Endothelial cell (in vitro differentiated cells): ENCODE measurements at regions not wholly inside any gene's neighbourhood (a gene's known extent, or its start where the extent isn't known, plus 50 kb on each side); places are given as distances from the start of the nearest gene placed in this dataset.

Source experiments
- DNase-seq: peaks from one replicate; pipeline ENCODE4 v3.0.0; 2021; ENCODE audit warnings: low spot score
- H3K27ac Mint-ChIP-seq: one replicate; pipeline ENCODE4 v1.8.0; 2021; ENCODE audit warnings: mixed read lengths, inconsistent platforms; ENCODE audit not compliant: unreplicated experiment
- H3K27me3 Mint-ChIP-seq: one replicate; pipeline ENCODE4 v1.8.0; 2021; ENCODE audit warnings: mild to moderate bottlenecking, moderate library complexity, mixed read lengths, inconsistent platforms; ENCODE audit not compliant: unreplicated experiment
- H3K36me3 Mint-ChIP-seq: one replicate; pipeline ENCODE4 v1.8.0; 2021; ENCODE audit warnings: mild to moderate bottlenecking, low read depth, mixed read lengths, inconsistent platforms; ENCODE audit not compliant: unreplicated experiment
- H3K4me1 Mint-ChIP-seq: one replicate; pipeline ENCODE4 v1.8.0; 2021; ENCODE audit warnings: mild to moderate bottlenecking, mixed read lengths, inconsistent platforms; ENCODE audit not compliant: unreplicated experiment
- H3K4me3 Mint-ChIP-seq: one replicate; pipeline ENCODE4 v1.8.0; 2021; ENCODE audit warnings: mild to moderate bottlenecking, mixed read lengths, inconsistent platforms; ENCODE audit not compliant: unreplicated experiment
- H3K9me3 Mint-ChIP-seq: one replicate; pipeline ENCODE4 v1.8.0; 2021; ENCODE audit warnings: mixed read lengths, inconsistent platforms; ENCODE audit not compliant: unreplicated experiment
- TF ChIP-seq, protein P1 (sequence below): fragments of 200-600 bp; sonication (generic); IDR thresholded peaks from one replicate; pipeline ENCODE4 v1.5.0; 2021; ENCODE audit warnings: antibody characterized with exemption; ENCODE audit not compliant: unreplicated experiment

DNA sequence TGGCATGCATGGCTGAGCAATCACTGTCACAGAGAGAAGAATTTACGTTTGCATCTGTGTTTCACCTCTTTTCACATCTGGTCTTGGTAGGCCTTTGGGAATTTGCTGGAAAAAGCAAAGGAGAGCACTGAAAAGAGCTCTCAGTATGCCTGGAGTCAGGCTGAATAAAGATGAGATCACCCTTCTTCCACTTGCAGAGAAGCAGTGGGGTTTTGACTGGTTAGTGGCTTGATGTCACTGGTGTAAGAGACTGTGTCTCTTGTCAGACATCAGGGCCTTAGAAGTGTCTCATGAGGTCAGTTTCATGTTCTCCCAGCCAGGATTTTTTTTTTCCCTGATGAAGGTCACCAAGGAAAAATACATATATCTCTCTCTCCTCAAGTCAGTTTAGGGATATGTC is 353.8 kb downstream of the INSIG2 start:
- no peaks in the 10 kb centered on the region for H3K4me1 Mint-ChIP-seq
- DNase-seq = no peak
- no peak overlapping the region for H3K4me3 Mint-ChIP-seq
- peaks cover 1% of the 10 kb centered on the region for H3K27me3 Mint-ChIP-seq
- no peaks in the 10 kb centered on the region for H3K9me3 Mint-ChIP-seq
- TF ChIP-seq, protein P1, sequence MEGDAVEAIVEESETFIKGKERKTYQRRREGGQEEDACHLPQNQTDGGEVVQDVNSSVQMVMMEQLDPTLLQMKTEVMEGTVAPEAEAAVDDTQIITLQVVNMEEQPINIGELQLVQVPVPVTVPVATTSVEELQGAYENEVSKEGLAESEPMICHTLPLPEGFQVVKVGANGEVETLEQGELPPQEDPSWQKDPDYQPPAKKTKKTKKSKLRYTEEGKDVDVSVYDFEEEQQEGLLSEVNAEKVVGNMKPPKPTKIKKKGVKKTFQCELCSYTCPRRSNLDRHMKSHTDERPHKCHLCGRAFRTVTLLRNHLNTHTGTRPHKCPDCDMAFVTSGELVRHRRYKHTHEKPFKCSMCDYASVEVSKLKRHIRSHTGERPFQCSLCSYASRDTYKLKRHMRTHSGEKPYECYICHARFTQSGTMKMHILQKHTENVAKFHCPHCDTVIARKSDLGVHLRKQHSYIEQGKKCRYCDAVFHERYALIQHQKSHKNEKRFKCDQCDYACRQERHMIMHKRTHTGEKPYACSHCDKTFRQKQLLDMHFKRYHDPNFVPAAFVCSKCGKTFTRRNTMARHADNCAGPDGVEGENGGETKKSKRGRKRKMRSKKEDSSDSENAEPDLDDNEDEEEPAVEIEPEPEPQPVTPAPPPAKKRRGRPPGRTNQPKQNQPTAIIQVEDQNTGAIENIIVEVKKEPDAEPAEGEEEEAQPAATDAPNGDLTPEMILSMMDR = no peak
- no peak overlapping the region for H3K27ac Mint-ChIP-seq
- H3K36me3 Mint-ChIP-seq = no peaks in the 10 kb centered on the region

DNA sequence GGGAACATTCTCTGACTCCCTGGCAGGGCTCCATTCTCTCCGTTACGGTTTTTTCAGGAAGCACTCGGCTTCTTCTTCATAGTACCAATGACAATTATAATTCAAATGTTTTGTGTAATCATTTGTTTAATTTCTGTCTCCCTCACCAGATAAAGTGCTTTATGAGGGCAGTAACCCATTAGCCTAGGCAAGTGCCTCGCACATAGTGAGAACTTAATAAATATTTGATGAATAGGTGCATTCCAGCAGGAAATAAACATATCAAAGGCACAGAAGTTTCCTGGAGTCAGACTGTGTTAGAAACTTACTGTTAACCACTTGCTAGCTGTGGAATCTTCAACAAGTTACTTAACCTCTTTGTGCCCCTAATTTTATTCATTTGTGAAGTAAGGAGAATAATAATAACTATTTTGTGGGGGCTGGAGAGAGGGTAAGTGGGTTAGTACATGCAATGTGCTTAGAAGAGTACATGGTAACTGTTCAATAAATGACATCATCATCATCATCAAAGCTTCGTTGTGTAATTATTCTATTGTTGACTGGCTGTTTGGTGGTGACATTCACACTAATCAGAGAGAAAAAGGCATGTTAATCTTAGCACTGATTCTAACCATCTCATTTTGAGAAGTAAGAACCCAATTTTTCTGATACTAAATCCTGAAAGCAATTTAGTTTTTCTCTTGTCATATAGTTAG is 352.3 kb downstream of the INSIG2 start:
- Mint-ChIP-seq H3K9me3 (no peaks in the 10 kb centered on the region), H3K36me3 (no peaks in the 10 kb centered on the region), H3K27ac (no peak overlapping the region), H3K4me1 (no peaks in the 10 kb centered on the region), H3K4me3 (no peak overlapping the region), H3K27me3 (peaks cover 1% of the 10 kb centered on the region)
- TF ChIP-seq, protein P1 = no peak
- DNase-seq = no peak

DNA sequence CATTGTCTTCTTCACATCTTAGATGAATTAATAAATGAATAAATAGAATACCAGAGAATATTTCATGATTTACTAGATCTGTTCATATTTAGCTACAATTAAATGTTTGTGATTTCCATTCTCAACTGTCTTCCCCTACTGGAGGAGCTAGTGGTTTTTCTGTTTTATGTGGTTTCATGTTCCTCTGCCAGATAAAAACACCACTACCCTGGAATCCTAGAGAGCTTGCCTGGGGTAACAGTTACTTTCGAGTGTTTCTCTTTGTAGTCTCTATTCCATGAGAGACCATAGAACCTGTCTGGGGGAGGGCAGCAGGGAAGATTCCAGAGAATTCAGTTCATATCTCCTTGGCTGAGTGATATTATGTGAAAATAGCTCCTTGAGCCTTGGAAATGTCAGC is 349.2 kb downstream of the INSIG2 start:
- no peak overlapping the region for H3K27ac Mint-ChIP-seq
- H3K36me3 Mint-ChIP-seq = no peaks in the 10 kb centered on the region
- no peak overlapping the region for H3K4me3 Mint-ChIP-seq
- peaks cover 1% of the 10 kb centered on the region for H3K27me3 Mint-ChIP-seq
- H3K4me1 Mint-ChIP-seq = peaks cover 4% of the 10 kb centered on the region
- TF ChIP-seq, protein P1 = no peak
- DNase-seq = no peak
- no peaks in the 10 kb centered on the region for H3K9me3 Mint-ChIP-seq

DNA sequence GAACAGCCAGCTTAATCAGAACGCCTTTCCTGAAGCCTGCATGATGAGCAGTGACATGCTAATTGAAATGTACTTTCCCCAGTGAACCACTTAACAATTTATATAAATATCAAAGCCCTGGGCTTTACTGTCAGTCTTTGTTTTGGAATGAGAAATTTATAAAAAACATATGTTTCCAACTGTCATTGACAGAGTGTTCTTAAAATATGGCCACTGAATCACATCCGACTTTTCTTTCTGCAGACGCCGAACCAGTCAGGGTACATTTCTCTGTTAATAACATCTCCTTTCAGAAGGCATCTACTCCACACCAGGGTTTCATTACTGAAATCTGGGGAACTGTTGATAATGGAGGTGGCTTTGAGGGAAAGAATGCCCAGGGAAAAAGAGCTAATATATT is 343.7 kb downstream of the INSIG2 start:
- H3K36me3 Mint-ChIP-seq = no peaks in the 10 kb centered on the region

DNA sequence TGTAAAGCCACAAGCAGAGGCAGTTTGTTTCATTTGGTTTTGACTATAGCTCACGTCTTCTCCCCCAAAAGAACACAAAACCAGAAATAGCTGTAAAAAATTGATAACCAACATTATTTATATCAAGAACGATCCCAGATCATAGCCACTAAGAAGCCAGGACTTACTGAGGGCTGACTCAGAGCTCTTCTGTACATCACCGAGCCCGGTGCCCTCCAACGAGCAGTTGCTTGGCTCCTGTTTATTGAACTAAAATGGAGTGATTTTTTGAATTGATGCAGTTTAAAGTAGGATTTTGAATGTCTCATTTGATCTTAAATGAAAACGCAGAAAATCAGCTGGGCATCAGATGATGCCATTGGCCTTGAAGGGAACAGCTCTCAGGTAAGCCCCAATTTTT is 343.3 kb downstream of the INSIG2 start:
- TF ChIP-seq, protein P1 = no peak
- Mint-ChIP-seq H3K9me3 (no peaks in the 10 kb centered on the region), H3K27ac (no peak overlapping the region), H3K4me3 (no peak overlapping the region), H3K27me3 (no peaks in the 10 kb centered on the region), H3K4me1 (peaks cover 6% of the 10 kb centered on the region), H3K36me3 (no peaks in the 10 kb centered on the region)
- DNase-seq = no peak

More for the DNA sequence above, 343.7 kb downstream of the INSIG2 start:
- no peak for DNase-seq
- H3K27ac Mint-ChIP-seq = no peak overlapping the region
- TF ChIP-seq, protein P1 = no peak
- no peaks in the 10 kb centered on the region for H3K9me3 Mint-ChIP-seq
- H3K4me3 Mint-ChIP-seq = no peak overlapping the region
- no peaks in the 10 kb centered on the region for H3K27me3 Mint-ChIP-seq
- H3K4me1 Mint-ChIP-seq = peaks cover 6% of the 10 kb centered on the region
